T-helper 2 cell treated with Interferon-gamma antibody and Interleukin-4, amounts not matched to agents 5 μg/mL and 100 μg/mL, for 36 hours (primary cell): ENCODE measurements at regions not wholly inside any gene's neighbourhood (a gene's known extent, or its start where the extent isn't known, plus 50 kb on each side); places are given as distances from the start of the nearest gene placed in this dataset.

Source experiments
- DNase-seq: peaks from one replicate; pipeline ENCODE4 v3.0.0; 2021; ENCODE audit warnings: low spot score
- H3K27ac Mint-ChIP-seq: one replicate; pipeline ENCODE4 v1.8.0; 2021; ENCODE audit warnings: mild to moderate bottlenecking, mixed read lengths
- H3K27me3 Mint-ChIP-seq: one replicate; pipeline ENCODE4 v1.8.0; 2021; ENCODE audit warnings: low read depth, mixed read lengths
- H3K36me3 Mint-ChIP-seq: one replicate; pipeline ENCODE4 v1.8.0; 2021; ENCODE audit warnings: low read depth, mixed read lengths
- H3K4me1 Mint-ChIP-seq: one replicate; pipeline ENCODE4 v1.8.0; 2021; ENCODE audit warnings: low read depth, mixed read lengths
- H3K4me3 Mint-ChIP-seq: one replicate; pipeline ENCODE4 v1.8.0; 2022; ENCODE audit warnings: mild to moderate bottlenecking, moderate library complexity, mixed read lengths
- H3K9me3 Mint-ChIP-seq: one replicate; pipeline ENCODE4 v1.8.0; 2021; ENCODE audit warnings: mixed read lengths

DNA sequence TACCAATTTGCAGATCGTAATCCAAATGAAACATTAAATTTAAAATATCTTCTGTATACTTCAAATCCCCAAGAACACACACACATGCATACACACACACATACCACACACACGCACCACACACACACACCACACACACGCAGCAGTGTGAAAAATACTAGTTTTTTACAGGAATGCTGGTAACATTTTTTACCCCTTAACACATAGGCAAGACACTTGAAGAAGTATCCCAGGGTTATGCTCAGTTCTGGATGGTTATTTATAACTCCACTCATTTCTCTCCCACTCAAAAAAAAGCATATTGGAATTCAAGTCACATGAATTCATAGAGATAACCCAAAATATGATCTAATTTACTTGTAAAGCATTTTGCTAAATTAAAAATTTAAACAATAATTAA, 325.5 kb upstream of the SLC7A11 start:
- H3K27ac Mint-ChIP-seq = no peak overlapping the region
- DNase-seq = no peak
- H3K4me3 Mint-ChIP-seq = no peak overlapping the region
- no peaks in the 10 kb centered on the region for H3K36me3 Mint-ChIP-seq
- no peaks in the 10 kb centered on the region for H3K4me1 Mint-ChIP-seq
- no peaks in the 10 kb centered on the region for H3K27me3 Mint-ChIP-seq
- H3K9me3 Mint-ChIP-seq = no peaks in the 10 kb centered on the region

DNA sequence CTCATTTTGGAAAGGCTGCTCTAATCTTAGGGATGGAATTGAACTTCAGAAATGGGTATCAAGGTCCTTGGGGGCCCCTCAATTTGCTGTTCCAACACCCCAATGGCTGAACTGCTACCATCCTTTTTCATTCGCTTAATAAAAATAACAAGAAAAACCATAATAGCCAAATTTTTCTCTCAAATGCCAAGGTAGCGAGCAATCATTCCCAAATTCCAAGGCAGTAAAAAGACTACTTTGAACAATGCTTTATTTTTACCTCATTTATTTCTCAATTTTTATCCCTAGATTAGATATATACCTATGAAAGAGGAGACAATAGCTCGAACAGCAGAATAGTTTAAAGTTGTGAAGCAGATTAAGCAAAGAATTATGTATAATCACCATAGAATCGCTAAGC, 323.4 kb upstream of the SLC7A11 start:
- Mint-ChIP-seq H3K36me3 (no peaks in the 10 kb centered on the region), H3K27ac (no peak overlapping the region), H3K9me3 (no peaks in the 10 kb centered on the region), H3K4me1 (no peaks in the 10 kb centered on the region), H3K4me3 (no peak overlapping the region), H3K27me3 (no peaks in the 10 kb centered on the region)
- no peak for DNase-seq

GRCh38 chr4:138562544-138562991, 320.4 kb upstream of the SLC7A11 start:
- Mint-ChIP-seq H3K27ac (no peak overlapping the region), H3K4me3 (no peak overlapping the region), H3K9me3 (no peaks in the 10 kb centered on the region), H3K27me3 (no peaks in the 10 kb centered on the region), H3K36me3 (no peaks in the 10 kb centered on the region), H3K4me1 (no peaks in the 10 kb centered on the region)
- DNase-seq = no peak

DNA sequence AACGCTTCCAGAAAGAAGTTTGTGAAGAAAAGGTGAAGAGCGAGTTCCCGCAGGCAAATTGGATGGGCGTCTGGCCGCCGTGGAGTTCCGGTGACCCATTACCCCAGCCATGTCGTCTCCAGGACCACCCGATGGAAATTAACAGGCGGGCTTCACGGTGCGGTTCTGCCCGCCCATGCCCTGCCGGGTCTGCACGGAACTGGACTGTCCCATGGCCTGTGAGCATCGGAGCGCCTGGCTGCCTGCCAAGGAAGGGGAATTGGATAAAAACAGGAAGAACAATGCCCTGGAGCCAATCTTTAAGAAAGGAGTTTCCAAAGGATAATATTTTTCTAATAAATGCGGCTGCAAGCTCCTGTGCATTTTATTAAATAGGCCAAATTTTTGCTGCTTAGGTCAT, 319.8 kb upstream of the SLC7A11 start:
- Mint-ChIP-seq H3K4me1 (no peaks in the 10 kb centered on the region), H3K36me3 (no peaks in the 10 kb centered on the region), H3K27me3 (no peaks in the 10 kb centered on the region), H3K9me3 (no peaks in the 10 kb centered on the region), H3K4me3 (no peak overlapping the region), H3K27ac (no peak overlapping the region)
- no peak for DNase-seq

GRCh38 chr4:138561276-138561880, 319.2 kb upstream of the SLC7A11 start:
- H3K4me3 Mint-ChIP-seq = no peak overlapping the region
- no peaks in the 10 kb centered on the region for H3K9me3 Mint-ChIP-seq
- H3K4me1 Mint-ChIP-seq = no peaks in the 10 kb centered on the region
- no peak overlapping the region for H3K27ac Mint-ChIP-seq
- no peaks in the 10 kb centered on the region for H3K36me3 Mint-ChIP-seq
- H3K27me3 Mint-ChIP-seq = no peaks in the 10 kb centered on the region
- DNase-seq = no peak

- Mint-ChIP-seq H3K4me3 (no peak overlapping the region), H3K27ac (no peak overlapping the region), H3K9me3 (no peaks in the 10 kb centered on the region), H3K36me3 (no peaks in the 10 kb centered on the region), H3K4me1 (no peaks in the 10 kb centered on the region), H3K27me3 (no peaks in the 10 kb centered on the region)
- DNase-seq = no peak
These were observed 318.3 kb upstream of the SLC7A11 start for GRCh38 chr4:138560448-138560847.

DNA sequence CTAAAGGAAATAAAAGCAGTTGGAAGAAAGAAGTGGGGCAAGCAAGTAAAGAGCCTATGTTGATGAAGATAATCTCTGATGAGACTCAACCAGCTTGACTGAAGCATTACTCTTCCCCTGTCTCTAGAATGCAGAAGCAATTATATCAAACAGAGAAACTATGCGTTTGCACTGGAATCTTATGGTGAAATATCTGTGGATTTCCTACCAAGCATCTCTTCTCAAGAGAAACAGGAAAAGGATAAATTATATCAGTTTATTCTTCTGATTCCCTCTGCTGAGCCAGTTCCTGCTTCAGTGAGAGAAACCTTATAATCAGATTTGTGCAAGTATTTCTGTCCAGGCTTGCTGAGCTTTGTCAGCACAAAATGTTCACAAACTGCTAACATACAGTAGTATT, 316.7 kb upstream of the SLC7A11 start:
- H3K4me1 Mint-ChIP-seq = no peaks in the 10 kb centered on the region
- DNase-seq = no peak
- no peaks in the 10 kb centered on the region for H3K27me3 Mint-ChIP-seq
- H3K4me3 Mint-ChIP-seq = no peak overlapping the region
- no peak overlapping the region for H3K27ac Mint-ChIP-seq
- H3K36me3 Mint-ChIP-seq = no peaks in the 10 kb centered on the region
- no peaks in the 10 kb centered on the region for H3K9me3 Mint-ChIP-seq

GRCh38 chr4:138555584-138555983, 313.4 kb upstream of the SLC7A11 start:
- Mint-ChIP-seq H3K27ac (no peak overlapping the region), H3K4me1 (no peaks in the 10 kb centered on the region), H3K4me3 (no peak overlapping the region), H3K9me3 (peaks cover 10% of the 10 kb centered on the region), H3K36me3 (no peaks in the 10 kb centered on the region), H3K27me3 (no peaks in the 10 kb centered on the region)
- no peak for DNase-seq

DNA sequence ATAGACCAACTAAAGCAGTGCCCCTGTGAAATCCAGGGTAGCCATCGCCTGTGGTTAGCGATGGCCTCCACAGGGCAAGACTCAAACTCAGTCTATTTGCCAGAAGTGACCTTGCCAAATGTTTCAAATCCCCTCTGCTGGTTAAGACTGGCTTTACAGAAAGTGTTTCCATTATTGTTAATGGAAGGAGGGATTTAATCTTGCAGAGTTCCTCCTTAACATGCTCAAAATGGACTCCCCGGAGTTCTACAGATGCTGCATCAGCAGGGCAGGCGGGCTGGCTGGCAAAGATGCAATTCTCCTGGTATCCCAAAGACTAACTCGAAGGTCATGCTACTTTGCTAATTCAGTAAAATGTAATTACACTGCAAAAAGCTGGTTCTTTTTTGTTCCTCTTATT, 313.0 kb upstream of the SLC7A11 start:
- Mint-ChIP-seq H3K36me3 (no peaks in the 10 kb centered on the region), H3K4me3 (no peak overlapping the region), H3K27ac (no peak overlapping the region), H3K4me1 (no peaks in the 10 kb centered on the region), H3K9me3 (peaks cover 10% of the 10 kb centered on the region), H3K27me3 (no peaks in the 10 kb centered on the region)
- DNase-seq = no peak

DNA sequence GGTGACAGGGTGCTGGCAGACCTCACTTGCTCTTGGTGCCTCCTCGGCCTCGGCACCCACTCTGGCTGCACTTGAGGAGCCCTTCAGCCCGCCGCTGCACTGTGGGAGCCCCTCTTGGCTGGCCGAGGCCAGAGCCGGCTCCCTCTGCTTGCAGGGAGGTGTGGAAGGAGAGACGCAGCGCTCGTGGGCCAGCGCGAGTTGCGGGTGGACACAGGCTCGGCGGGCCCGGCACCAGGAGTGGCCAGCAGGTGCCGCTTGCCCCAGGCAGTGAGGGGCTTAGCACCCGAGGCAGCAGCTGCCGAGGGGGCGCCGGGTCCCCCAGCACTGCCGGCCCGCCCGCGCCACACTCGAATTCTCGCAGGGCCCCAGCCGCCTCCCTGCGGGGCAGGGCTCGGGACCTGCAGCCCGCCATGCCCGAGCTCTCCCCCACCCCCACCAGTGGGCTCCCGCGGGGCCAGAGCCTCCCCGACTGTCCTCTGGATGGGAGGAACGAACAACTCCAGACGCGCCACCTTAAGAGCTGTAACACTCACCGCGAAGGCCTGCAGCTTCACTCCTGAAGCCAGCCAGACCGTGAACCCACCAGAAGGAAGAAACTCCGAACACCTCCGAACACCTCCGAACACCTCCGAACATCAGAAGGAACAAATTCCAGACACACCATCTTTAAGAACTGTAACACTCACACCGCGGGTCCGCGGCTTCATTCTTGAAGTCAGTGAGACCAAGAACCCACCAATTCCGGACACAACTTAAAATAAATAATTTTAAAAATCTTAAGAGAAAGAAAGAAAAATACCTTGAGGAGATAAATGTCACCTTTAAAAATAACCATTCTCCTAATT, 311.1 kb upstream of the SLC7A11 start:
- no peak overlapping the region for H3K4me3 Mint-ChIP-seq
- H3K36me3 Mint-ChIP-seq = no peaks in the 10 kb centered on the region
- H3K4me1 Mint-ChIP-seq = no peaks in the 10 kb centered on the region
- peaks cover 10% of the 10 kb centered on the region for H3K9me3 Mint-ChIP-seq
- H3K27ac Mint-ChIP-seq = no peak overlapping the region
- DNase-seq = no peak
- H3K27me3 Mint-ChIP-seq = no peaks in the 10 kb centered on the region

GRCh38 chr4:138542191-138542776, 300.1 kb upstream of the SLC7A11 start:
- Mint-ChIP-seq H3K9me3 (peaks cover 3% of the 10 kb centered on the region), H3K27me3 (no peaks in the 10 kb centered on the region), H3K27ac (no peak overlapping the region), H3K36me3 (no peaks in the 10 kb centered on the region), H3K4me1 (no peaks in the 10 kb centered on the region), H3K4me3 (no peak overlapping the region)
- DNase-seq = no peak

DNA sequence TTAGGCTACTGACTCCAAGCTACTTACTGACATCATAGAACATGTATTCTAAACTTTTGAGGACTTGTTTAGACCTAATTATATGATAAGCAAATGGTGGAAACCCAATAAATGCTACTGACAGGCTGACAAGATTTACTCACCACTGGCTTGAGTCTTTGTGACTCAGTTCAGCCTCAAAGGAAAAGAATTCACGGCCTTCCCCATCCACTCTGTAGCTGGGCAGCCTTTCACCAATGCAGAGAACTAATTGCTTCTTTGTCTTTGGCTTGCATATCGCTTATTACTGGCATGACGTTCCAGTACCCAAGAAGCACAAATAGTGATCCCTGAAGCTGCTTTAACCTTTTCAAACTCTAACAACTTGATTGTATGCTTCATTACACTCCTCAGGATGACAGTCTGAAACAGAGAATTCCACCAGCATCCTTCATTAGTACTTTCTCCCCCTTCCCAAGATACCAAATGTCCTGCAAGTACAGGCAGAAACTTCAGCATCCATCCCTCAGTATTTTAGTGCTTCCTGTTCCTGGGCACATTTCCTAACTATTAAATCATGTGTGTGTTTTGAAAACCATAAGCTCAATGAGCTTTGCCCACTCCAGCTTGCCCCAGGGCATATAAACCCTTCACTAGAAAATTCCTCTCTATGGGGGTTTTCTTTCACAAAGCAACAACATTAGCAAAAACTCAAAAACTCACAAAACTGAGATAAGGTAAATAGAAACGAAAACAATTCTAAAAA, 298.1 kb upstream of the SLC7A11 start:
- Mint-ChIP-seq H3K36me3 (no peaks in the 10 kb centered on the region), H3K27me3 (no peaks in the 10 kb centered on the region), H3K27ac (no peak overlapping the region), H3K4me3 (no peak overlapping the region), H3K9me3 (no peaks in the 10 kb centered on the region), H3K4me1 (no peaks in the 10 kb centered on the region)
- DNase-seq = no peak

- no peak for DNase-seq
- H3K9me3 Mint-ChIP-seq = no peaks in the 10 kb centered on the region
- no peak overlapping the region for H3K27ac Mint-ChIP-seq
- no peaks in the 10 kb centered on the region for H3K4me1 Mint-ChIP-seq
- H3K4me3 Mint-ChIP-seq = no peak overlapping the region
- H3K36me3 Mint-ChIP-seq = no peaks in the 10 kb centered on the region
- no peaks in the 10 kb centered on the region for H3K27me3 Mint-ChIP-seq
These were observed 296.6 kb upstream of the SLC7A11 start for GRCh38 chr4:138538743-138539142.
